Smooth muscle cell (in vitro differentiated cells): ENCODE measurements at regions not wholly inside any gene's neighbourhood (a gene's known extent, or its start where the extent isn't known, plus 50 kb on each side); places are given as distances from the start of the nearest gene placed in this dataset.

Experiments
- DNase-seq: peaks from one replicate; lab custom pipeline; 2025; ENCODE audit not compliant: unreplicated experiment; lab: John Stamatoyannopoulos, UW
- H2AFZ ChIP-seq: fragments of 200-600 bp; sonication (generic); 2 replicates; pipeline ENCODE4 v1.6.0; 2016; ENCODE audit warnings: antibody characterized with exemption, low read depth, mild to moderate bottlenecking
- H3F3A ChIP-seq: fragments of 200-600 bp; sonication (generic); 2 replicates; pipeline ENCODE4 v1.6.0; 2017; ENCODE audit warnings: antibody characterized with exemption, low read depth
- H3K27ac ChIP-seq: fragments of 200-600 bp; sonication (generic); 2 replicates; pipeline ENCODE4 v1.5.1; 2016; ENCODE audit warnings: low read depth, mild to moderate bottlenecking
- H3K27me3 ChIP-seq: fragments of 200-600 bp; sonication (generic); 2 replicates; pipeline ENCODE4 v1.6.1; 2016; ENCODE audit warnings: low read depth, mild to moderate bottlenecking
- H3K36me3 ChIP-seq: fragments of 200-600 bp; sonication (generic); 2 replicates; pipeline ENCODE4 v1.5.1; 2016; ENCODE audit warnings: low read depth
- H3K4me1 ChIP-seq: fragments of 200-600 bp; sonication (generic); 2 replicates; pipeline ENCODE4 v1.5.1; 2016; ENCODE audit warnings: low read depth
- H3K4me2 ChIP-seq: fragments of 200-600 bp; sonication (generic); 2 replicates; pipeline ENCODE4 v1.6.0; 2016; ENCODE audit warnings: mild to moderate bottlenecking
- H3K4me3 ChIP-seq: fragments of 200-600 bp; sonication (generic); 2 replicates; pipeline ENCODE4 v1.5.1; 2016; ENCODE audit warnings: mild to moderate bottlenecking
- H3K79me2 ChIP-seq: fragments of 200-600 bp; sonication (generic); 2 replicates; pipeline ENCODE4 v1.6.0; 2016; ENCODE audit warnings: low read depth, mild to moderate bottlenecking
- H3K9ac ChIP-seq: fragments of 200-600 bp; sonication (generic); 2 replicates; pipeline ENCODE4 v1.6.0; 2016; ENCODE audit warnings: low read depth
- H3K9me3 ChIP-seq: fragments of 200-600 bp; sonication (generic); replicated peaks from 2 replicates; pipeline ENCODE4 v1.5.1; 2016; ENCODE audit warnings: low read depth
- H4K20me1 ChIP-seq: fragments of 200-600 bp; sonication (generic); 2 replicates; pipeline ENCODE4 v1.6.0; 2016; ENCODE audit warnings: low read depth
- WGBS: methylation state at CpG from one replicate; pipeline ENCODE4 v1.1.7; 2016; ENCODE audit warnings: low lambda C conversion rate; 5-methylcytosine and 5-hydroxymethylcytosine counted together
- TF ChIP-seq, protein P1 (sequence below): fragments of 200-600 bp; sonication (generic); IDR thresholded peaks from 2 replicates; pipeline ENCODE4 v1.5.1; 2017; ENCODE audit warnings: borderline replicate concordance, mild to moderate bottlenecking, antibody characterized with exemption; ENCODE audit not compliant: insufficient read depth, poor library complexity, severe bottlenecking

DNA sequence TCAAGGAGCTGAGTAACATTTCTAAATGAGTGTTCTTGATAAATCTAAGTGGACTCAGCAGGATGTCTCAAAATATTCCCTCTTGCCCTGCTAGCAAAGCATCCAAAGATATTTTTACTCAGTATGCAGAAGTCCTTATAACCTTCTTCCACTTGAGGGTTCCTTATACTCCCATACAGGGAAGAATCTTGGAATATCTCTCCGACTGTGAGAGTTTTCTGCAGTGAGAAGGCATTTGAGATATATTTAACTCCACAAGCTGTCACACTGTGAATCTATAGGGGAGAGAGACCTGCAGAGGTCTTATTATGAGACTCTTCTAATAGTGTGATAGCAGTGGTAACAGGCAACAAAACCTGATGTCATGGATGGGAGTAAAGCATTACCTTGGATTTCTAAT is 1034.5 kb upstream of the PABPC4L start:
- DNase-seq: no peak
- H3K27ac ChIP-seq: no peak overlapping the region
- no peaks in the 10 kb centered on the region for H3K27me3 ChIP-seq
- no peaks in the 10 kb centered on the region for H3K4me1 ChIP-seq
- H4K20me1 ChIP-seq: no peaks in the 10 kb centered on the region
- no peak overlapping the region for H3K9ac ChIP-seq
- H3K4me2 ChIP-seq: no peak overlapping the region
- no peaks in the 10 kb centered on the region for H3K9me3 ChIP-seq
- H3K36me3 ChIP-seq: no peaks in the 10 kb centered on the region
- no peaks in the 10 kb centered on the region for H3F3A ChIP-seq
- no peak overlapping the region for H2AFZ ChIP-seq
- WGBS: 90% methylated on average over 1 of the region's 1 CpG
- no peaks in the 10 kb centered on the region for H3K79me2 ChIP-seq
- H3K4me3 ChIP-seq: no peak overlapping the region
- TF ChIP-seq, protein P1, sequence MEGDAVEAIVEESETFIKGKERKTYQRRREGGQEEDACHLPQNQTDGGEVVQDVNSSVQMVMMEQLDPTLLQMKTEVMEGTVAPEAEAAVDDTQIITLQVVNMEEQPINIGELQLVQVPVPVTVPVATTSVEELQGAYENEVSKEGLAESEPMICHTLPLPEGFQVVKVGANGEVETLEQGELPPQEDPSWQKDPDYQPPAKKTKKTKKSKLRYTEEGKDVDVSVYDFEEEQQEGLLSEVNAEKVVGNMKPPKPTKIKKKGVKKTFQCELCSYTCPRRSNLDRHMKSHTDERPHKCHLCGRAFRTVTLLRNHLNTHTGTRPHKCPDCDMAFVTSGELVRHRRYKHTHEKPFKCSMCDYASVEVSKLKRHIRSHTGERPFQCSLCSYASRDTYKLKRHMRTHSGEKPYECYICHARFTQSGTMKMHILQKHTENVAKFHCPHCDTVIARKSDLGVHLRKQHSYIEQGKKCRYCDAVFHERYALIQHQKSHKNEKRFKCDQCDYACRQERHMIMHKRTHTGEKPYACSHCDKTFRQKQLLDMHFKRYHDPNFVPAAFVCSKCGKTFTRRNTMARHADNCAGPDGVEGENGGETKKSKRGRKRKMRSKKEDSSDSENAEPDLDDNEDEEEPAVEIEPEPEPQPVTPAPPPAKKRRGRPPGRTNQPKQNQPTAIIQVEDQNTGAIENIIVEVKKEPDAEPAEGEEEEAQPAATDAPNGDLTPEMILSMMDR: no peak

GRCh38 chr4:135227842-135228241 is 1026.3 kb upstream of the PABPC4L start:
- DNase-seq: no peak
- Histone ChIP-seq H3K4me1 (no peaks in the 10 kb centered on the region), H3K4me2 (no peak overlapping the region), H3K79me2 (no peaks in the 10 kb centered on the region), H3K9ac (no peak overlapping the region), H2AFZ (no peak overlapping the region), H3K27me3 (no peaks in the 10 kb centered on the region), H3K36me3 (no peaks in the 10 kb centered on the region), H3K9me3 (no peaks in the 10 kb centered on the region), H3K27ac (no peak overlapping the region), H3K4me3 (no peak overlapping the region), H3F3A (no peaks in the 10 kb centered on the region), H4K20me1 (no peaks in the 10 kb centered on the region)
- TF ChIP-seq, protein P1: no peak
- 79% methylated on average over 1 of the region's 1 CpG for WGBS

DNA sequence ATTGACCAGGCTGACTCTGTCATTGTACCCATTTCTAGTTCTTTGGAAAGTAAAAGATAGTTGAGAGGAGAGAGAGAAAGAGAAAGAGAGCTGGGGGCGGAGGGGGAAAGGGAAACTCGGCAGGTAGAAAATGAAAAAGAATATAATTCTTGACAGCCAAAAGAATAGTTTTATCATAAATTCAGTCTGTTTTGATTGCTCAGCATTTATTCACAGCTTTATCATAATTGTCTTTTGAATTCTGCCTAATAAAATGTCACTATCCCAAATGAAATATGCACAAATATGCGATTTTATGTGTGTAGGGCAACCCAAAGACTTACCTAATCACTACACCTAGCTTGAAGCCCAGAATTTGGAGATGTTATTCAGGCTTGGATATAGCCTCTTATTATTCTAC is 1024.0 kb upstream of the PABPC4L start:
- WGBS: 90% methylated on average over 3 of the region's 3 CpGs
- Histone ChIP-seq H3K27me3 (no peaks in the 10 kb centered on the region), H3K79me2 (no peaks in the 10 kb centered on the region), H3K4me1 (no peaks in the 10 kb centered on the region), H2AFZ (no peak overlapping the region), H3K27ac (no peak overlapping the region), H3F3A (no peaks in the 10 kb centered on the region), H3K4me3 (no peak overlapping the region), H3K36me3 (no peaks in the 10 kb centered on the region), H3K4me2 (no peak overlapping the region), H3K9me3 (no peaks in the 10 kb centered on the region), H3K9ac (no peak overlapping the region), H4K20me1 (no peaks in the 10 kb centered on the region)
- TF ChIP-seq, protein P1: no peak
- DNase-seq: no peak

- Histone ChIP-seq H3F3A (no peaks in the 10 kb centered on the region), H4K20me1 (no peaks in the 10 kb centered on the region), H3K4me2 (no peak overlapping the region), H3K27ac (no peak overlapping the region), H3K4me3 (no peak overlapping the region), H2AFZ (no peak overlapping the region), H3K79me2 (no peaks in the 10 kb centered on the region), H3K36me3 (no peaks in the 10 kb centered on the region), H3K9me3 (no peaks in the 10 kb centered on the region), H3K27me3 (no peaks in the 10 kb centered on the region), H3K4me1 (no peaks in the 10 kb centered on the region), H3K9ac (no peak overlapping the region)
- TF ChIP-seq, protein P1: no peak
- 88% methylated on average over 5 of the region's 5 CpGs for WGBS
- DNase-seq: no peak
Observed at GRCh38 chr4:135210341-135210740, 1008.8 kb upstream of the PABPC4L start.
